WTC11 (cell line): ENCODE measurements at regions not wholly inside any gene's neighbourhood (a gene's known extent, or its start where the extent isn't known, plus 50 kb on each side); places are given as distances from the start of the nearest gene placed in this dataset.

Source experiments
- ATAC-seq: fragments of 200-7000 bp; cut with Tn5 transposase; 2 replicates; pipeline ENCODE4 v1.10.0; 2021; ENCODE audit warnings: mild to moderate bottlenecking, moderate library complexity
- CTCF ChIA-PET: fragments of 300-600 bp; sonication (Branson Sonifier 250); formaldehyde crosslinking; loops from one replicate; lab custom pipeline; 2021; ENCODE audit warnings: antibody characterized with exemption; lab: Charles Lee
- POLR2A ChIA-PET: fragments of 350-600 bp; sonication (Branson Sonifier 250); formaldehyde crosslinking; loops from one replicate; lab custom pipeline; 2021; ENCODE audit warnings: antibody characterized with exemption; lab: Charles Lee
- DNase-seq: peaks from one replicate; pipeline ENCODE4 v3.0.0; 2021; ENCODE audit warnings: low spot score
- H3K27ac Mint-ChIP-seq: 2 replicates; pipeline ENCODE4 v1.8.0; 2021; ENCODE audit warnings: mixed read lengths
- H3K27me3 Mint-ChIP-seq: 2 replicates; pipeline ENCODE4 v1.8.0; 2021; ENCODE audit warnings: low read depth, mild to moderate bottlenecking, moderate library complexity, mixed read lengths
- H3K36me3 Mint-ChIP-seq: 2 replicates; pipeline ENCODE4 v1.8.0; 2021; ENCODE audit warnings: mixed read lengths
- H3K4me1 Mint-ChIP-seq: 2 replicates; pipeline ENCODE4 v1.8.0; 2022; ENCODE audit warnings: mixed read lengths
- H3K4me3 Mint-ChIP-seq: 2 replicates; pipeline ENCODE4 v1.8.0; 2021; ENCODE audit warnings: mild to moderate bottlenecking, moderate library complexity, mixed read lengths
- H3K9me3 Mint-ChIP-seq: 2 replicates; pipeline ENCODE4 v1.8.0; 2021; ENCODE audit warnings: mixed read lengths
- CBFB ChIP-seq: sonication (generic); formaldehyde crosslinking; IDR thresholded peaks from 2 replicates; pipeline ENCODE4 v1.8.1; 2022; ENCODE audit warnings: mild to moderate bottlenecking, low read depth, missing genetic modification reagents
- E2F1 ChIP-seq: sonication (generic); formaldehyde crosslinking; IDR thresholded peaks from 2 replicates; pipeline ENCODE4 v1.8.0; 2022; ENCODE audit warnings: mild to moderate bottlenecking, missing genetic modification reagents
- EMX1 ChIP-seq: fragments of 250-450 bp; sonication (Bioruptor Pico); IDR thresholded peaks from 2 replicates; pipeline ENCODE4 v1.8.0; 2021; ENCODE audit warnings: mild to moderate bottlenecking
- FOXP4 ChIP-seq: sonication (generic); formaldehyde crosslinking; IDR thresholded peaks from 2 replicates; pipeline ENCODE4 v1.8.0; 2022; ENCODE audit warnings: mild to moderate bottlenecking, missing genetic modification reagents
- HMGA2 ChIP-seq: fragments of 250-450 bp; sonication (Bioruptor Pico); IDR thresholded peaks from 2 replicates; pipeline ENCODE4 v1.4.0; 2021; ENCODE audit warnings: mild to moderate bottlenecking, moderate library complexity
- MXD4 ChIP-seq: fragments of 250-450 bp; sonication (Bioruptor Pico); IDR thresholded peaks from 2 replicates; pipeline ENCODE4 v1.8.0; 2021; ENCODE audit warnings: mild to moderate bottlenecking, moderate library complexity, borderline replicate concordance
- NFE2L1 ChIP-seq: sonication (generic); formaldehyde crosslinking; IDR thresholded peaks from 2 replicates; pipeline ENCODE4 v1.8.1; 2023; ENCODE audit warnings: missing genetic modification reagents
- NR1H2 ChIP-seq: sonication (generic); formaldehyde crosslinking; IDR thresholded peaks from 2 replicates; pipeline ENCODE4 v1.9.0; 2021; ENCODE audit warnings: mild to moderate bottlenecking, moderate library complexity, missing genetic modification reagents
- PRDM15 ChIP-seq: sonication (generic); formaldehyde crosslinking; IDR thresholded peaks from 2 replicates; pipeline ENCODE4 v1.8.0; 2022; ENCODE audit warnings: missing genetic modification reagents
- STAT6 ChIP-seq: sonication (generic); formaldehyde crosslinking; conservative IDR thresholded peaks from 2 replicates; pipeline ENCODE4 v1.8.1; 2023; ENCODE audit warnings: mild to moderate bottlenecking, low read depth, missing genetic modification reagents, moderate library complexity
- TEAD4 ChIP-seq: sonication (generic); formaldehyde crosslinking; IDR thresholded peaks from 2 replicates; pipeline ENCODE4 v1.8.0; 2022; ENCODE audit warnings: mild to moderate bottlenecking, missing genetic modification reagents
- ZBTB43 ChIP-seq: sonication (generic); formaldehyde crosslinking; IDR thresholded peaks from 2 replicates; pipeline ENCODE4 v1.8.1; 2023; ENCODE audit warnings: mild to moderate bottlenecking, missing genetic modification reagents
- ZNF121 ChIP-seq: sonication (generic); formaldehyde crosslinking; IDR thresholded peaks from 2 replicates; pipeline ENCODE4 v1.8.0; 2023; ENCODE audit warnings: missing genetic modification reagents
- ZNF138 ChIP-seq: sonication (generic); formaldehyde crosslinking; conservative IDR thresholded peaks from 2 replicates; pipeline ENCODE4 v1.8.1; 2022; ENCODE audit warnings: mild to moderate bottlenecking, moderate library complexity, missing genetic modification reagents
- ZNF396 ChIP-seq: fragments of 250-450 bp; sonication (Bioruptor Pico); IDR thresholded peaks from 2 replicates; pipeline ENCODE4 v1.8.0; 2021; ENCODE audit warnings: mild to moderate bottlenecking, moderate library complexity, borderline replicate concordance
- ZNF423 ChIP-seq: fragments of 250-450 bp; sonication (Bioruptor Pico); IDR thresholded peaks from 2 replicates; pipeline ENCODE4 v2.1.2; 2022; ENCODE audit warnings: mild to moderate bottlenecking, moderate library complexity
- ZNF512 ChIP-seq: sonication (generic); formaldehyde crosslinking; IDR thresholded peaks from 2 replicates; pipeline ENCODE4 v1.8.1; 2022; ENCODE audit warnings: missing genetic modification reagents, borderline replicate concordance

- no peaks in the 10 kb centered on the region for H3K36me3 Mint-ChIP-seq
- no peaks in the 10 kb centered on the region for H3K27me3 Mint-ChIP-seq
- no peak overlapping the region for H3K27ac Mint-ChIP-seq
- CTCF ChIA-PET, result no interaction called here
- peaks cover 4% of the 10 kb centered on the region for H3K9me3 Mint-ChIP-seq
- no peak for ATAC-seq
- no peak for TF ChIP-seq ZNF423 (CRISPR knock-in tag)
- no peak for TF ChIP-seq STAT6 (CRISPR knock-in tag)
- no peak for TF ChIP-seq PRDM15
- no peak for TF ChIP-seq TEAD4 (CRISPR knock-in tag)
- no peak for TF ChIP-seq ZNF396 (CRISPR knock-in tag)
- no peak for TF ChIP-seq ZBTB43 (CRISPR knock-in tag)
- no peak for TF ChIP-seq HMGA2 (CRISPR knock-in tag)
- TF ChIP-seq ZNF121 (CRISPR knock-in tag), result no peak
- no peak for TF ChIP-seq CBFB (CRISPR knock-in tag)
- TF ChIP-seq NFE2L1 (CRISPR knock-in tag), result no peak
- no peak for TF ChIP-seq ZNF512 (CRISPR knock-in tag)
- TF ChIP-seq NR1H2 (CRISPR knock-in tag), result no peak
- no peak for TF ChIP-seq EMX1 (CRISPR knock-in tag)
- TF ChIP-seq, all 79 proteins: peak for 0
- DNase-seq, result no peak
- Mint-ChIP-seq H3K4me3 (no peak overlapping the region), H3K4me1 (no peaks in the 10 kb centered on the region)
- POLR2A ChIA-PET, result no interaction called here
Measured at GRCh38 chr3:174342941-174343501, 516.1 kb upstream of the NAALADL2 start.

- H3K36me3 Mint-ChIP-seq, result peaks cover 8% of the 10 kb centered on the region
- no peak overlapping the region for H3K27ac Mint-ChIP-seq
- no peaks in the 10 kb centered on the region for H3K4me1 Mint-ChIP-seq
- POLR2A ChIA-PET, result no interaction called here
- ATAC-seq (no peak), DNase-seq (no peak)
- no peak overlapping the region for H3K4me3 Mint-ChIP-seq
- no peaks in the 10 kb centered on the region; the same call in 1 of the 2 replicates for H3K27me3 Mint-ChIP-seq
- peaks cover 25% of the 10 kb centered on the region for H3K9me3 Mint-ChIP-seq
- CTCF ChIA-PET, result no interaction called here
- TF ChIP-seq E2F1 (no peak), HMGA2 (CRISPR knock-in tag) (no peak), ZNF138 (CRISPR knock-in tag) (no peak), MXD4 (no peak), FOXP4 (CRISPR knock-in tag) (no peak)
Measured at GRCh38 chr3:174346141-174346540, 513.0 kb upstream of the NAALADL2 start.
